HG02852 (cell line): ENCODE measurements at regions not wholly inside any gene's neighbourhood (a gene's known extent, or its start where the extent isn't known, plus 50 kb on each side); places are given as distances from the start of the nearest gene placed in this dataset.

ENCODE experiments used
- ATAC-seq: cut with Tn5 transposase; IDR thresholded peaks from one replicate; pipeline ENCODE4 v1.9.1; 2021; ENCODE audit warnings: mild to moderate bottlenecking, moderate library complexity; ENCODE audit not compliant: unreplicated experiment

DNA sequence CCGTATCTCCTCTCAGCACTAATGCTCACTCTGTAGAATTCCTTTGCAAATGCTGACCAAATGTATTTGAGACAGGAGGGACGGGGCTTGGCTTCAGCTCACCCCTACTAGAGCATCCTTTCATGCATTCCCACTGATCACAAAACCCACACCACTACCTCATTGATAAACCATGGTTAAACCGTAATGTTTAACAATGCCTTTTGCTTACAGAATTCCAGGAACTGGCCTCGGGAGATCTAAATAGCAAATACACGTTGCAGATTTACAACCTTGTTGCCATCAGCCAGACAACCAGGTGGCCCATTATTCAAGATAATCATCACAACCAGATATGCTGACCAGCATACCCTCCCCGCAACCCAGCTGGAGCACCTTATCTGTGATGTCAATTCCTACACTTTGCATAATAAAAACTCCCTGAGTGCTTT, 391.9 kb downstream of the KCTD8 start:
- no peak for ATAC-seq

- ATAC-seq: no peak
Observed at GRCh38 chr4:44070843-44071242, 377.8 kb downstream of the KCTD8 start.

DNA sequence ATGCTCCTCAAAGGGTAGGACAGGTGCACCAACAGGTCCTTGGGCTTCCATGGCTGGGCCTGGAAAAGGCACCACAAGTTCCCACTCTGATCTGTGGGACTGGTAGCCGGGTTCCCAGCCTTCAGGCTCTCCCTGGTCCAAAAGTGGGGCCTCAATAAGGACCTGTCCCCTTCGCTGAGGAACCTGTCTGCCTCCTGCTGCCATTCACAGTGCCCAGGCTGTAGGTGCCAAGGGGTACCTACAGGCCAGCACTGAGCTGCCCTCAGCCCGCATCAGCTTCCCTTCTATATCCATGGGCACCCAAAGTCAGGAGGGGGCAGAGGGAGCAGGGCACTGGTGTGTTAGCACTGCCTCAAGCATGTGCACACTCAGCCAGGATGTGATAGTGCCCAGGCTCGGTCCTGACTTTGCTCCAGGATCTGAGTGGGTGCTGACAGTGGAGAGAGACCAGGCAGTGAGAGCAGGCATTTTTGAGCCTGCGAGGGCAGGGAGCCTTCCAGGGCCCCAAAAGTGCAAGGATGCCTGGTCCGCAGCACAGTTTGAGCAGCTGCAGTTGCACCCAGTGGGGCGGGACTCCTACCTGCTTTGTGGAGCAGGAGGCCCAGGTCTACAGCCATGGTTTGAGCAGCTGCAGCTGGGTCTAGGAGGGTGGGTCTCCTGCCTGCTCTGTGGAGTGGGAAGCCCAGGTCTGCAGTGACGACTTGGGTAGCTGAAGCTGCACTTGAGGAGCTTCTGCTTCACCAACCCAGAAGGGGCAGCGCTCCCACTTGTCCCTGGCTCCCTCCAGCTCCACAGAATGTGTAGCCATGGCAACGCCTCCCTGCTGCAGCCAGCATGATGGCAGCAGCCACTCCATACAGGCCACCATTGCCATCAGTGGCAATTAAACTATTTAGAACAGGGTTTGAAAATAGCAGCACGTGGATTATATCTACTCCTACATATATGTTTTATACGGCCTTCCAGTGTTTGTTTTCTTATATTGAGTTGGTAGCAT, 376.4 kb downstream of the KCTD8 start:
- no peak for ATAC-seq

DNA sequence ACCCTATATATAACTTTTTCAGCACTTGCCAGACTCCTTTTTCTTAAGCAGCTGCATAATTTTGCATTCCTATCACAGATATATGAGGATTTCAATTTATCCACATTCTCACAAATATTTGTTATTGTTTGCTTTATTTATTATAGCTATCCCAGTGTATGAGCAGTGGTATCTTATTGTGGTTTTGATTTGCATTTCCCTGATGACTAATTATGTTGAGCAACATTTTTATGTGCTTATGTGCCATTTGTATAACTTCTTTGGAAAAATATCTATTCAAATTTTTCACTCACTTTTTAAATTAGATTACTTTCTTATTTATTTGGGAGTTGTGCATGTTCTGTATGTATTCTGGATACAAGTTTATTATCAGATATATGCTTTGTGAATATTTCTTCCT, 361.9 kb downstream of the KCTD8 start:
- ATAC-seq: no peak

GRCh38 chr4:44093390-44093789, 355.2 kb downstream of the KCTD8 start:
- no peak for ATAC-seq

- no peak for ATAC-seq
Observed at GRCh38 chr4:44098973-44099372, 349.6 kb downstream of the KCTD8 start.

- no peak for ATAC-seq
Observed at GRCh38 chr4:44100456-44100855, 348.2 kb downstream of the KCTD8 start.

DNA sequence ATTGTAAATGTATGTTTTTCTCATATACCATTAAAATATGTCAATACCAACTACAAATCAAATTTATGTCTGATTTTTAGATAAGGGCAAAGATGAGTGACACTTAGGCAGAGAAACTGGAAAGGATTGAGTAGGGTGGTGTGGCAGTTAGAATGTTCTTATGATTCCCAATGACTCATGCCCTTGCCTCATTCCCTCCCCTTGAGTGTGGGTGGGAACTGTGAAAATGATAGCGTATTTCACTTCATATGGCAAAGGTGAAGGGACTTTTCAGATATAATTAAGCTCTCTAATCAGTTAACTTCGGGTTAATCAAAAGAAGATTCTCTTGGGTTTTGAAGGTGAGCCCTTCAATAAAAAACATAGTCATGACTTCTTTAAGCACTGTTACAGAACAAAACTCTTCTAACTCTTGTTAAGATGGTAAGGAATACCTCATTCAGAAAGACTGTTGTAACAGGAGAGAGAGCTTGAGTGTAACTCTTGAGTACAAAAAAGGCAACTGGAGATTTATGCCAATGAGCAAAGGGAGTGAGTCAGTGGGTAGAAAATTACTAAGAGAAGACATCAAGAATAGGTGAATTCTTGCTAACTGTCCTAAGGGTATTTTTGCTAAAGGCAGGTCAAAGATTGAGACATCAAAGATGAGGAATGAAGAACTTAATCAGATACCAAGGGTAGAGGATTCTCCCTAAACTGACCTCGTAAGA, 329.5 kb downstream of the KCTD8 start:
- ATAC-seq: no peak

DNA sequence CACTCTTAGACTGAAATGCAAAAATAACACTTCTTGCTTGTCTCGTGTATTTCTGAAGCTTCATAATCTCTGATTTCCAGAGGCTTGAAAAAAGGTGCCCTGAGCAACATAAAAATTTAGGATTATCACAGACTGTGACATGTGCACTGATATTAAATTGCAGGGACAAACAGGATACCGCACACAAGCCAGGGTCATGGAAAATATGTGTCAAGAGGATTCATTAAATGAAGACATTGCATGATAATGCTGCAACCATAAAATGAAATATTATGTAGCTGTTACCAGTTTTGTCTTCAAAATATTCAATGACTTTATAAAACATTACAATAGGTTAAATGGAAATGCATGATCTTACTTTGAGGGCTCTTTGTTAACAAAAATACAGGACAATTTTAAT, 328.0 kb downstream of the KCTD8 start:
- no peak for ATAC-seq

DNA sequence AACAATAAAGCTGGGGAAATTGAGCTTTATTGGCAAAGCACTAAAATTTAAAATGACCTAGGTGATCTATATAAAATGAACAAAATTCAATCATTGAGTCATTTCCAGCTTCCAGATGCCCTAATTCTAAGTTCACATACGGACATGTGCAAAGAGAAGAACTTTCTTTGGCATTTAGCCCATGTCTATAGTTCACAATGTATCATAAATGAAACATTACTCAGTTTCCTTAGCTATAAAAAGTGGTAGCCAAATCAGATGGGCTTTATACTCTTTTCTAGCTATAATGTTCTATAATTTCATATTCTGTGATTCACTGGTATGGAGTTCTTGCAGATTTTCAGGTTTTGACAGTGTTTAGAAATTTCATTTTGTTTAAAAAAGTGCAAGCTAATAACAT, 327.4 kb downstream of the KCTD8 start:
- ATAC-seq: no peak
